ENCODE measurements at regions not wholly inside any gene's neighbourhood (a gene's known extent, or its start where the extent isn't known, plus 50 kb on each side); places are given as distances from the start of the nearest gene placed in this dataset.

DNA sequence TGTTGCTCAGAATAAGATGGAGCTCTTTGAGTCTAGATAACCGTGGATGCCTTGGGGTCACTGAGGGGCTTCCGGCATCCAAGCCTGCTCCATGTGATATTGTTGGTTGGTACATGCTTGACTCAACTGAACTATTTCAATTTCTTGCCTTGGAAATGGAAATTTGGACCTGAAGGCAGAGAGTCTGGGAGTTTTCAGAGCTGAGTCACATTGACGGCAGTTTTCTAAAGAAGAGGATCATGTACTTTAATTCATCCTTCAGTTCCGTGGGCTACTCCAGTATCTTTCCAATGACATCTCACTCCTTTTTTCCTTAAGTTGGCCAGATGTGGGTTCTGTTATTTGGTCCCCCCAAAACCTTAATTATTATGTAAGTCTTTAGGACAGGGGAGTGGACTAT, 100.5 kb downstream of the MFAP3L start (continued):
- TF ChIP-seq ZNF280C (tag by site-specific recombination; IDR thresholded peaks at IDR 0.05) = no peak
- no peak for TF ChIP-seq ZNF132 (tag by site-specific recombination; IDR thresholded peaks at IDR 0.05; ENCODE audit: borderline replicate concordance)
- no peak for TF ChIP-seq ZNF350 (tag by site-specific recombination; IDR thresholded peaks at IDR 0.05)
- TF ChIP-seq ZNF362 (tag by site-specific recombination; IDR thresholded peaks at IDR 0.05) = no peak
- TF ChIP-seq ZNF112 (tag by site-specific recombination; IDR thresholded peaks at IDR 0.05) = no peak
- TF ChIP-seq PRDM1 (tag by site-specific recombination; IDR thresholded peaks at IDR 0.05) = no peak
- TF ChIP-seq ZNF114 (tag by site-specific recombination; IDR thresholded peaks at IDR 0.05) = no peak
- TF ChIP-seq SP7 (tag by site-specific recombination; IDR thresholded peaks at IDR 0.05) = no peak
- no peak for TF ChIP-seq ZNF391 (tag by site-specific recombination; IDR thresholded peaks at IDR 0.05; ENCODE audit: borderline replicate concordance, low read depth)
- no peak for TF ChIP-seq ZNF341 (tag by site-specific recombination; IDR thresholded peaks at IDR 0.05; ENCODE audit: low read depth)
- TF ChIP-seq, protein P1, sequence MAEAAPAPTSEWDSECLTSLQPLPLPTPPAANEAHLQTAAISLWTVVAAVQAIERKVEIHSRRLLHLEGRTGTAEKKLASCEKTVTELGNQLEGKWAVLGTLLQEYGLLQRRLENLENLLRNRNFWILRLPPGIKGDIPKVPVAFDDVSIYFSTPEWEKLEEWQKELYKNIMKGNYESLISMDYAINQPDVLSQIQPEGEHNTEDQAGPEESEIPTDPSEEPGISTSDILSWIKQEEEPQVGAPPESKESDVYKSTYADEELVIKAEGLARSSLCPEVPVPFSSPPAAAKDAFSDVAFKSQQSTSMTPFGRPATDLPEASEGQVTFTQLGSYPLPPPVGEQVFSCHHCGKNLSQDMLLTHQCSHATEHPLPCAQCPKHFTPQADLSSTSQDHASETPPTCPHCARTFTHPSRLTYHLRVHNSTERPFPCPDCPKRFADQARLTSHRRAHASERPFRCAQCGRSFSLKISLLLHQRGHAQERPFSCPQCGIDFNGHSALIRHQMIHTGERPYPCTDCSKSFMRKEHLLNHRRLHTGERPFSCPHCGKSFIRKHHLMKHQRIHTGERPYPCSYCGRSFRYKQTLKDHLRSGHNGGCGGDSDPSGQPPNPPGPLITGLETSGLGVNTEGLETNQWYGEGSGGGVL (tag by site-specific recombination; IDR thresholded peaks at IDR 0.05) = no peak

- no peaks in the 10 kb centered on the region for H3K9me3 ChIP-seq (ENCODE audit: control insufficient read depth, insufficient read depth, low read depth, low read length)
- no peak overlapping the region for H3K4me3 ChIP-seq (ENCODE audit: low read depth, low read length)
- no peaks in the 10 kb centered on the region for H3K36me3 ChIP-seq (ENCODE audit: control insufficient read depth in 2 of 2, insufficient read depth in 1 of 2, low read length in 2 of 2)
- peaks cover 2% of the 10 kb centered on the region; the same call in 1 of the 2 replicates for H3K4me1 ChIP-seq (ENCODE audit: control insufficient read depth, insufficient read depth, low read length)
- CTCF ChIA-PET = interaction anchor here (1.1 kb wide), 1 partner anchor 16 kb away, joined by 3 read pairs; no protein-coding TSS in a partner anchor
- POLR2A ChIA-PET = no interaction called here
- H3K27ac ChIP-seq (ENCODE audit: extremely low read depth, low read depth, low read length) = no peak overlapping the region
- no peak for TF ChIP-seq ZFP3 (tag by site-specific recombination; IDR thresholded peaks at IDR 0.05; ENCODE audit: low read depth)
- TF ChIP-seq ZNF596 (tag by site-specific recombination; IDR thresholded peaks at IDR 0.05) = no peak
- TF ChIP-seq ZNF335 (tag by site-specific recombination; conservative IDR thresholded peaks at IDR 0.05) = 0 out of 2 replicates have a peak, but pooled peaks have one; percentile 18
- no peak for TF ChIP-seq MZF1 (tag by site-specific recombination; IDR thresholded peaks at IDR 0.05; ENCODE audit: borderline replicate concordance)
Measured at GRCh38 chr4:169922632-169923276, 103.4 kb downstream of the MFAP3L start.

DNA sequence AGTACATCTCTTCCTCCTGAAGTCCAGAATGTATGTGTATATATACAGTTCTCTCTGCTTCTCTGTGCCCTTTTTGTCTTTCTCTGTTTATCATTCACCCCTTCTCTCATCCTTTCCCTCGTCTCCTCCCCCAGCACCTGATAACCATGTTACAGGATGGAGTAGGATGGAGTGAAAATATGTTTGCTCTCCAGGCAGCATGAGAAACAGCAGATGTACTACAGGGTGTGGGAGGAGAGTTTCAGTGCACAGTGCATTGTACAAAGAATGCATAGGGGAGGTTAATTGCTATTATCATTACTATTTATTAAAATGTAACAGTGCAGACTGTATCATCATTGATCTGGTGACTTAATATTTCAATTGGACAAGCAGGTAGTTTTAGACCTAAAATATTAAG, 104.5 kb downstream of the MFAP3L start:
- H3K4me3 ChIP-seq (ENCODE audit: low read depth, low read length) = no peak overlapping the region
- no peaks in the 10 kb centered on the region for H3K9me3 ChIP-seq (ENCODE audit: control insufficient read depth, insufficient read depth, low read depth, low read length)
- H3K4me1 ChIP-seq (ENCODE audit: control insufficient read depth, insufficient read depth, low read length) = peaks cover 2% of the 10 kb centered on the region; the same call in 1 of the 2 replicates
- CTCF ChIA-PET = interaction anchor here (1.1 kb wide), 1 partner anchor 17 kb away, joined by 3 read pairs; no protein-coding TSS in a partner anchor
- POLR2A ChIA-PET = no interaction called here
- no peaks in the 10 kb centered on the region for H3K36me3 ChIP-seq (ENCODE audit: control insufficient read depth in 2 of 2, insufficient read depth in 1 of 2, low read length in 2 of 2)
- H3K27ac ChIP-seq (ENCODE audit: extremely low read depth, low read depth, low read length) = no peak overlapping the region
- TF ChIP-seq KLF16 (tag by site-specific recombination; IDR thresholded peaks at IDR 0.05) = no peak
- no peak for TF ChIP-seq ZNF776 (tag by site-specific recombination; IDR thresholded peaks at IDR 0.05; ENCODE audit: borderline replicate concordance)
- no peak for TF ChIP-seq SCRT2 (tag by site-specific recombination; IDR thresholded peaks at IDR 0.05)
- TF ChIP-seq ZNF266 (tag by site-specific recombination; IDR thresholded peaks at IDR 0.05; ENCODE audit: low read depth) = no peak
- TF ChIP-seq, protein P2, sequence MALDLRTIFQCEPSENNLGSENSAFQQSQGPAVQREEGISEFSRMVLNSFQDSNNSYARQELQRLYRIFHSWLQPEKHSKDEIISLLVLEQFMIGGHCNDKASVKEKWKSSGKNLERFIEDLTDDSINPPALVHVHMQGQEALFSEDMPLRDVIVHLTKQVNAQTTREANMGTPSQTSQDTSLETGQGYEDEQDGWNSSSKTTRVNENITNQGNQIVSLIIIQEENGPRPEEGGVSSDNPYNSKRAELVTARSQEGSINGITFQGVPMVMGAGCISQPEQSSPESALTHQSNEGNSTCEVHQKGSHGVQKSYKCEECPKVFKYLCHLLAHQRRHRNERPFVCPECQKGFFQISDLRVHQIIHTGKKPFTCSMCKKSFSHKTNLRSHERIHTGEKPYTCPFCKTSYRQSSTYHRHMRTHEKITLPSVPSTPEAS (tag by site-specific recombination; IDR thresholded peaks at IDR 0.05) = no peak
- TF ChIP-seq, protein P3, sequence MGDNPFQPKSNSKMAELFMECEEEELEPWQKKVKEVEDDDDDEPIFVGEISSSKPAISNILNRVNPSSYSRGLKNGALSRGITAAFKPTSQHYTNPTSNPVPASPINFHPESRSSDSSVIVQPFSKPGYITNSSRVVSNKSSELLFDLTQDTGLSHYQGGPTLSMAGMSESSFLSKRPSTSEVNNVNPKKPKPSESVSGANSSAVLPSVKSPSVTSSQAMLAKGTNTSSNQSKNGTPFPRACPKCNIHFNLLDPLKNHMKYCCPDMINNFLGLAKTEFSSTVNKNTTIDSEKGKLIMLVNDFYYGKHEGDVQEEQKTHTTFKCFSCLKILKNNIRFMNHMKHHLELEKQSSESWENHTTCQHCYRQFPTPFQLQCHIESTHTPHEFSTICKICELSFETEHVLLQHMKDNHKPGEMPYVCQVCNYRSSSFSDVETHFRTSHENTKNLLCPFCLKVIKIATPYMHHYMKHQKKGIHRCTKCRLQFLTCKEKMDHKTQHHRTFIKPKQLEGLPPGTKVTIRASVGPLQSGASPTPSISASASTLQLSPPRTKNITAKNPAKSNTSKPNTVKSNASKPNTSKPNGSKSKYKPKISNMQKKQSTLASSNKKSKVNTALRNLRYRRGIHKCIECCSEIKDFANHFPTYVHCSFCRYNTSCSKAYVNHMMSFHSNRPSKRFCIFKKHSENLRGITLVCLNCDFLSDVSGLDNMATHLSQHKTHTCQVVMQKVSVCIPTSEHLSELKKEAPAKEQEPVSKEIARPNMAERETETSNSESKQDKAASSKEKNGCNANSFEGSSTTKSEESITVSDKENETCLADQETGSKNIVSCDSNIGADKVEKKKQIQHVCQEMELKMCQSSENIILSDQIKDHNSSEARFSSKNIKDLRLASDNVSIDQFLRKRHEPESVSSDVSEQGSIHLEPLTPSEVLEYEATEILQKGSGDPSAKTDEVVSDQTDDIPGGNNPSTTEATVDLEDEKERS (tag by site-specific recombination; IDR thresholded peaks at IDR 0.05) = no peak
- TF ChIP-seq, protein P4, sequence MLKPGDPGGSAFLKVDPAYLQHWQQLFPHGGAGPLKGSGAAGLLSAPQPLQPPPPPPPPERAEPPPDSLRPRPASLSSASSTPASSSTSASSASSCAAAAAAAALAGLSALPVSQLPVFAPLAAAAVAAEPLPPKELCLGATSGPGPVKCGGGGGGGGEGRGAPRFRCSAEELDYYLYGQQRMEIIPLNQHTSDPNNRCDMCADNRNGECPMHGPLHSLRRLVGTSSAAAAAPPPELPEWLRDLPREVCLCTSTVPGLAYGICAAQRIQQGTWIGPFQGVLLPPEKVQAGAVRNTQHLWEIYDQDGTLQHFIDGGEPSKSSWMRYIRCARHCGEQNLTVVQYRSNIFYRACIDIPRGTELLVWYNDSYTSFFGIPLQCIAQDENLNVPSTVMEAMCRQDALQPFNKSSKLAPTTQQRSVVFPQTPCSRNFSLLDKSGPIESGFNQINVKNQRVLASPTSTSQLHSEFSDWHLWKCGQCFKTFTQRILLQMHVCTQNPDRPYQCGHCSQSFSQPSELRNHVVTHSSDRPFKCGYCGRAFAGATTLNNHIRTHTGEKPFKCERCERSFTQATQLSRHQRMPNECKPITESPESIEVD (tag by site-specific recombination; IDR thresholded peaks at IDR 0.05) = no peak
